ENCODE measurements at regions not wholly inside any gene's neighbourhood (a gene's known extent, or its start where the extent isn't known, plus 50 kb on each side); places are given as distances from the start of the nearest gene placed in this dataset.

GRCh38 chr1:36559061-36559460 lies 76.3 kb upstream of the CSF3R start:
- TF ChIP-seq POLR2AphosphoS5 (IDR thresholded peaks at IDR 0.05; ENCODE audit: borderline replicate concordance, low read depth, low read length) (no peak), FOXP2 (optimal IDR thresholded peaks at IDR 0.05; ENCODE audit: control extremely low read depth, extremely low read length, insufficient read depth) (no peak)
